ENCODE measurements at regions not wholly inside any gene's neighbourhood (a gene's known extent, or its start where the extent isn't known, plus 50 kb on each side); places are given as distances from the start of the nearest gene placed in this dataset.

GRCh38 chr7:13563680-13564079 is 425.8 kb downstream of the ETV1 start:
- ChIA-PET CTCF (interaction anchor here (1.4 kb wide), 1 partner anchor 9 kb away, joined by 3 read pairs; no protein-coding TSS in a partner anchor), POLR2A (no interaction called here), SMC1A (ENCODE audit: uncharacterized antibody, unreplicated experiment) (no interaction called here), RAD21 (ENCODE audit: unreplicated experiment) (no interaction called here)
- in situ Hi-C loops (cut with MboI) (no loop called here), intact Hi-C loops (cut with micrococcal nuclease; ENCODE audit: unreplicated experiment) (no loop called here)
- no peak overlapping the region for H2AFZ ChIP-seq (ENCODE audit: control insufficient read depth, low read depth, low read length)
- FAIRE-seq (no peak), ATAC-seq (no peak), DNase-seq (ENCODE audit: low read depth, low spot score) (no peak)
- no peaks in the 10 kb centered on the region for H3K4me1 ChIP-seq (ENCODE audit: control insufficient read depth, insufficient read depth, low read length)
- H3K4me3 ChIP-seq: no peak overlapping the region
- no peaks in the 10 kb centered on the region for H4K20me1 ChIP-seq (ENCODE audit: control insufficient read depth, insufficient read depth)
- no peaks in the 10 kb centered on the region for H3K79me2 ChIP-seq (ENCODE audit: control insufficient read depth, insufficient read depth, low read length)
- H3K27me3 ChIP-seq (replicated peaks in 1 of 2; ENCODE audit: control insufficient read depth in 2 of 2, insufficient read depth in 2 of 2, low read length in 1 of 2): no peaks in the 10 kb centered on the region
- no peaks in the 10 kb centered on the region for H3K9me3 ChIP-seq (replicated peaks; ENCODE audit: control insufficient read depth, insufficient read depth, low read length)
- BruUV-seq (replicated peaks): no TSS peak
- no peak overlapping the region for H3K4me2 ChIP-seq (ENCODE audit: control insufficient read depth, insufficient read depth)
- H3K9ac ChIP-seq (ENCODE audit: control insufficient read depth, insufficient read depth, low read length): no peak overlapping the region
- H3K36me3 ChIP-seq (ENCODE audit: control insufficient read depth in 2 of 2, insufficient read depth in 2 of 2, low read length in 1 of 2): no peaks in the 10 kb centered on the region
- 29% methylated on average over 5 of the region's 5 CpGs for WGBS (ENCODE audit: insufficient coverage, insufficient replicate concordance, low lambda C conversion rate, missing lambda C conversion rate)
- H3K27ac ChIP-seq (ENCODE audit: control insufficient read depth, insufficient read depth): no peak overlapping the region
- no peak for TF ChIP-seq SIN3A (IDR thresholded peaks at IDR 0.05; ENCODE audit: low read depth, low read length)
- TF ChIP-seq SIX5 (IDR thresholded peaks at IDR 0.05; ENCODE audit: low read depth, low read length, severe bottlenecking): no peak
- TF ChIP-seq NR2C2 (IDR thresholded peaks at IDR 0.05; ENCODE audit: borderline replicate concordance, control insufficient read depth, insufficient read length, low read depth): no peak
- TF ChIP-seq HSF1 (IDR thresholded peaks at IDR 0.05; ENCODE audit: low read depth, low read length): no peak
- TF ChIP-seq STAT1 (conservative IDR thresholded peaks at IDR 0.05): no peak
- TF ChIP-seq KAT2A (conservative IDR thresholded peaks at IDR 0.05; ENCODE audit: control insufficient read depth, low read depth, low read length): no peak
- TF ChIP-seq USF1 (IDR thresholded peaks at IDR 0.05; ENCODE audit: borderline replicate concordance, extremely low read length, insufficient read depth, low read depth, low read length): no peak
- TF ChIP-seq ZNF384 (IDR thresholded peaks at IDR 0.05; ENCODE audit: borderline replicate concordance, low read depth, low read length): no peak
- TF ChIP-seq BCL3 (IDR thresholded peaks at IDR 0.05; ENCODE audit: borderline replicate concordance, insufficient read depth, low read depth, low read length, poor library complexity, severe bottlenecking): no peak
- no peak for TF ChIP-seq IRF3 (IDR thresholded peaks at IDR 0.05)
- no peak for TF ChIP-seq ZBTB4 (CRISPR knock-in tag; IDR thresholded peaks at IDR 0.05)
- no peak for TF ChIP-seq RELB (IDR thresholded peaks at IDR 0.05; ENCODE audit: low read depth)

All from GM12878 (cell line).